Fibroblast of lung (primary cell): ENCODE measurements at regions not wholly inside any gene's neighbourhood (a gene's known extent, or its start where the extent isn't known, plus 50 kb on each side); places are given as distances from the start of the nearest gene placed in this dataset.

Source experiments
- CTCF ChIP-seq, 2 donors: IDR thresholded peaks in 1 of 2; conservative IDR thresholded peaks in 1 of 2; 1 replicate in 1 of 2; 2 replicates in 1 of 2; pipeline ENCODE4 v1.5.1; 2011 to 2012; ENCODE audit warnings: low read length in 2 of 2, control low read depth in 1 of 2, inconsistent platforms in 1 of 2, low read depth in 1 of 2, mild to moderate bottlenecking in 1 of 2
- EZH2 ChIP-seq: IDR thresholded peaks from 2 replicates; pipeline ENCODE4 v1.5.1; 2012; ENCODE audit warnings: low read length, control low read depth, mild to moderate bottlenecking; ENCODE audit errors: missing control alignments

DNA sequence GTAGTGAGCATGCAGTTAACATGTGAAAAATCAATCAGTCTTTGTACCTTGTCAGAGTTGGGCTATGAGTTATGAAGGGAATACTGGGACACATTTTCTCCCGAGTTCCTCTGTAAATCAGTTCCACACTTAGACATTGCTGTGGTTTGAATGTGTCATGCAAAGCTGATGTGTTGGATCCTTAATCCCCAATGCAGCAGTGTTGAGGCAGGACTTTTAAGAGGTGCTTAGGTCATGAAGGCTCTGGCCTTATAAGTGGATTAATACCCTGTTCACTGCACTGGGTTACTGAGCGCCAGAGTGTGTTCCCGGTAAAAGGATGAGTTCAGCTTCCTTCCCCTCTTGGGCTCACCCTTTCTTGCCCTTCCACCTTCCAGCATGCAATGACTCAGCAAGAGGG lies 742.1 kb upstream of the TENM4 start:
- TF ChIP-seq EZH2 (no peak), CTCF (conservative IDR thresholded peaks at IDR 0.05 in 1 of 2, IDR thresholded peaks at IDR 0.05 in 1 of 2; ENCODE audit: low read depth in 1 of 2, low read length in 2 of 2) (no peak)
